Mucosa of descending colon (tissue), 3 donors: ENCODE measurements at regions not wholly inside any gene's neighbourhood (a gene's known extent, or its start where the extent isn't known, plus 50 kb on each side); places are given as distances from the start of the nearest gene placed in this dataset.

ENCODE experiments used
- ATAC-seq: fragments of 200-7000 bp; cut with Tn5 transposase; one replicate; pipeline ENCODE4 v1.9.1; 2020; ENCODE audit warnings: mild to moderate bottlenecking, moderate library complexity
- DNase-seq, 3 donors: peaks; one replicate each; pipeline ENCODE4 v3.0.0-alpha.2; 2020
- H3K36me3 ChIP-seq: fragments of 200-600 bp; one replicate; pipeline ENCODE4 v1.8.0; 2021; ENCODE audit warnings: low read depth, mild to moderate bottlenecking
- H3K4me1 ChIP-seq: fragments of 200-600 bp; one replicate; pipeline ENCODE4 v1.8.0; 2021; ENCODE audit warnings: low read depth, mild to moderate bottlenecking
- H3K4me3 ChIP-seq: fragments of 200-600 bp; one replicate; pipeline ENCODE4 v1.8.0; 2021; ENCODE audit warnings: mild to moderate bottlenecking
- H3K9me3 ChIP-seq: fragments of 200-600 bp; one replicate; pipeline ENCODE4 v1.8.0; 2021; ENCODE audit warnings: mild to moderate bottlenecking
- intact Hi-C, 2 donors: fragments of 100-400 bp; cut with DNase I in 1 of 2; cut with micrococcal nuclease in 1 of 2; formaldehyde crosslinking; loops; one replicate each; pipeline versions ENCODE4 v1.11.0 to v1.11.1; 2022; cut with DNase I, micrococcal nuclease
- TF ChIP-seq, protein P1 (sequence below): fragments of 200-600 bp; IDR thresholded peaks from one replicate; pipeline ENCODE4 v1.8.0; 2022; ENCODE audit warnings: antibody characterized with exemption, mild to moderate bottlenecking
- donor health status: DM: no; HTN: no; CAD: no; lungs with moderate emphysema.
- donor health status: DM: no; HTN: no; CAD: no.
- donor health status: DM: no; HTN: yes; CAD: no.

- H3K36me3 ChIP-seq, result no peaks in the 10 kb centered on the region
- intact Hi-C loops, result no loop called here
- no peak overlapping the region for H3K4me3 ChIP-seq
- peaks cover 3% of the 10 kb centered on the region for H3K4me1 ChIP-seq
- ATAC-seq, result no peak
- no peak for DNase-seq
- H3K9me3 ChIP-seq, result no peaks in the 10 kb centered on the region
- TF ChIP-seq, protein P1, sequence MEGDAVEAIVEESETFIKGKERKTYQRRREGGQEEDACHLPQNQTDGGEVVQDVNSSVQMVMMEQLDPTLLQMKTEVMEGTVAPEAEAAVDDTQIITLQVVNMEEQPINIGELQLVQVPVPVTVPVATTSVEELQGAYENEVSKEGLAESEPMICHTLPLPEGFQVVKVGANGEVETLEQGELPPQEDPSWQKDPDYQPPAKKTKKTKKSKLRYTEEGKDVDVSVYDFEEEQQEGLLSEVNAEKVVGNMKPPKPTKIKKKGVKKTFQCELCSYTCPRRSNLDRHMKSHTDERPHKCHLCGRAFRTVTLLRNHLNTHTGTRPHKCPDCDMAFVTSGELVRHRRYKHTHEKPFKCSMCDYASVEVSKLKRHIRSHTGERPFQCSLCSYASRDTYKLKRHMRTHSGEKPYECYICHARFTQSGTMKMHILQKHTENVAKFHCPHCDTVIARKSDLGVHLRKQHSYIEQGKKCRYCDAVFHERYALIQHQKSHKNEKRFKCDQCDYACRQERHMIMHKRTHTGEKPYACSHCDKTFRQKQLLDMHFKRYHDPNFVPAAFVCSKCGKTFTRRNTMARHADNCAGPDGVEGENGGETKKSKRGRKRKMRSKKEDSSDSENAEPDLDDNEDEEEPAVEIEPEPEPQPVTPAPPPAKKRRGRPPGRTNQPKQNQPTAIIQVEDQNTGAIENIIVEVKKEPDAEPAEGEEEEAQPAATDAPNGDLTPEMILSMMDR, result no peak
Observed at GRCh38 chr3:76871655-76872054, 168.2 kb upstream of the ROBO2 start.

DNA sequence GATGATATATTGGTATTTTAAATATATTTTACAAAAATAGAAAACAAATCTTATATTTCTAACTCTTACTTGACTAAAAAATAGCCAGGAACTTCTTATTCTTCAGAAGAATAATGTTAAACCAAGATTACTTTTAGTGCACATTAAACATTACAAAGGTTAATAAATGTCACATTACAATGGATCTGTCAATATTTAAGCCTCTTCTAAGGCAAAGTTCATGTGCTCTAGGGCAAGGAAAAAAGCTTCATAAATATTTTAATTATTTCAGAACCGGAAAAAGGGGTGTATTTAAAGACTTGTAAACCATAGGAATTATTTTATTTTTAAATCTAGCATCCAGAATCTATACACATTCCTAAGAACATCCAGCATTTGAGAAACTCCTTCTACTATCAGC is 166.9 kb upstream of the ROBO2 start:
- H3K4me1 ChIP-seq, result peaks cover 3% of the 10 kb centered on the region
- TF ChIP-seq, protein P1, result no peak
- no peaks in the 10 kb centered on the region for H3K36me3 ChIP-seq
- DNase-seq (no peak), ATAC-seq (no peak)
- no peaks in the 10 kb centered on the region for H3K9me3 ChIP-seq
- no peak overlapping the region for H3K4me3 ChIP-seq
- intact Hi-C loops, result no loop called here

DNA sequence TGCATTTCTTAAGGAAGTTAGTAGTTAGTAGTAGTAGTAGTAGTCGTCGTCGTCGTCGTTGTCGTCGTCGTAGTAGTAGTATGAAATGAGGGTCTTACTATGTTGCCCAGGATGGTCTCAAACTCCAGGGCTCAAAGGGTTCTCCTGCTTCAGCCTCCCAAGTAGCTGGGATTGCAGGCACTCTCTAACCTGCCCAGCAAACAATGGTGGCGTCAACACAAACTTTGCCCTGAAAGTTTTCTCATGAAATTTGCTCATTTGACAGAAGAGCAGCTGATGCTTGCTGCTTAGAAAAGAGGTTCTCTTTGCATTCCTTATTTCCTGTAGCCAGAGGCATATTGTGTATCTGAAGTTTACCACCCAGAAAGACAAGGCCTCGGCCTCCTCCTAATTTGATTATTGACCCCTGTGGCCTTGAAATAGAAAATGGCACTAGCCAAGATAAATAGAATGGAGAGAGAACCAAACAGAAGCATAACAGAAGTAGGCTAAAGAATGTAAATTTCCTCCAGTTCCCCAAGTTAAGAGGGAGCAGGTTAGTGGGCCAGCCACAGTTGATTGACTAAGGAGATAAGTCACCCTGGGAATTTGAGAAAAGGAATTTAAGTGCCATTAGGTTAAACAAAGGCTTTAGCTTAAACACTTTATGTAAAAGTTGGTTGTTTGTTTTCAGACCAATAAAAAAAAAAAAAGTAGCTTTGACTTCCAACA is 166.2 kb upstream of the ROBO2 start:
- H3K4me3 ChIP-seq, result no peak overlapping the region
- TF ChIP-seq, protein P1, result no peak
- DNase-seq, result peak in 2 of 3 donors; percentile 11 to 24
- no peak for ATAC-seq
- peaks cover 3% of the 10 kb centered on the region for H3K4me1 ChIP-seq
- no peaks in the 10 kb centered on the region for H3K36me3 ChIP-seq
- no peaks in the 10 kb centered on the region for H3K9me3 ChIP-seq
- intact Hi-C loops, result no loop called here

DNA sequence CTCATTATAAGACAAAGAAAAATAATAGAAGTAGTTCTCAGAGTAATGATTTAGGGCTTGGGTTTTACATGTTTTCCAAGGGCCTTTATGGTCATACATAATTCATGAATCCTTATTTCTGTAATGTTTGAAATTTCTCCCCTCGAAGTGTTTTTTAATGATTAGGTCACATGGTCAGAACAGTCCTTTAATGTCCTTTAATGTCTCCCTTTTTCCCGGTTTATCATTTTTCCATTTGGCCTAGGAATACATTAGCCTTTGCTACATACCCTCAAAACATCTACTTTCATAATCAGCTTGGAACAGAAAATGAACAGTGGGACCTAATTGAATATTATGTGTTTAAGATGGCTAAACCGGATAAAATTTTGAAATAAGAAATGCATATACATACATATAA is 159.9 kb upstream of the ROBO2 start:
- intact Hi-C loops, result no loop called here
- DNase-seq, result no peak
- H3K9me3 ChIP-seq, result no peaks in the 10 kb centered on the region
- TF ChIP-seq, protein P1, result no peak
- no peaks in the 10 kb centered on the region for H3K36me3 ChIP-seq
- H3K4me3 ChIP-seq, result no peak overlapping the region
- no peaks in the 10 kb centered on the region for H3K4me1 ChIP-seq
- ATAC-seq, result no peak

DNA sequence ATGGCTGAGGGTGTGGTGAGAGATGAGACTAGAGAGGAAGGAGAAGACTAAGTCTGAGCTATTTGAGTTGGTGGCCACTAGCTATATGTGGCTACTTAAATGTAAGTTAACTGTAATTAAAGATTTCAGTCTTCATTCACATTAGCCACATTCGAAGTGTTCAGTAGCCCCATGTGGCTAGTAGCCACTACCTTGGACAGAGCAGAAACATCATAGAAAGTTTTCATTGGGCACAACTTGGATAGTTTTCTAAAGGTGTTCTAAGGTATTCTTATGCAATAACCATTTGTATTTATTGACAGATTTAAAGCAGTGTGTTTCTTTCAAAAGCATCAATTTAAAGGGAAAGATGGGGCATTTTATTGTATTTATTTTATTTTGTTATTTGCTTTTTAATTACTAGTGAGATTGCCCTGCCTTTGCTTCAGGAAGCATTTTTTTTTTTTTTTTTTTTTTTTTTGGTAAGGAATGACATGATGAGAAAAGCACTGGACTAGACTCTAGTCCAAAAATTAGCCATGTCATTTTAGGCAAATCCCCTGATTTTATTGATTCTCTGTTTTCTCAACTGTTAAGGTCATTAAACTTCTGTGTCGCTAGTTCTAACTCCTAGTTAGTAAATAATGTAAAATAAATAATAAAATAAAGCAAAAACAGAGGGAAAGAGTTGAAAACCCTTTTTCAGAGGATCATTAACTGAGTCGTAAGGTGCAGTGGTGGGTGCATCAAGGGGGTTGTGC is 153.0 kb upstream of the ROBO2 start:
- Histone ChIP-seq H3K9me3 (no peaks in the 10 kb centered on the region), H3K36me3 (no peaks in the 10 kb centered on the region), H3K4me1 (no peaks in the 10 kb centered on the region), H3K4me3 (no peak overlapping the region)
- intact Hi-C loops, result no loop called here
- TF ChIP-seq, protein P1, result no peak
- ATAC-seq, result no peak
- DNase-seq, result no peak
